ENCODE measurements at regions not wholly inside any gene's neighbourhood (a gene's known extent, or its start where the extent isn't known, plus 50 kb on each side); places are given as distances from the start of the nearest gene placed in this dataset.

DNA sequence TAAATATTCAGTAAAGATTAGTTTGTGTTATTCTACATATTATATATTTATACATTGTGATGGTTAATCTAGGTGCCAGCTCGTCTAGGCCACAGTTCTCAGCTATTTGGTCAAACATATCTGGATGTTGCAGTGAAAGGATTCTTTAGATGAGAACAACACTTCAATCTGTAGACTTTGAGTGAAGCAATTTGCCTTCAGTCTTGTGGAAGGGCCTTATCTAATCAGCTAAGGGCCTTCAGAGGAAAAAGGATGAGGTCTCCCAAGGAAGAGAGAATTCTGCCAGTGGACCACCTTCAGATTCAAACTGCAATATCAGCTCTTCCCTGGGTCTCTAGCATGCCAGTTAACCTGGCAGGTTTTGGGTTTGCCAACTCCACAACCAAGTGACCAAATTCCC lies 112.0 kb downstream of the SH3TC2 start:
- H3K27ac ChIP-seq (ENCODE audit: extremely low read depth, low read depth, low read length) = no peak overlapping the region
- DNase-seq (ENCODE audit: extremely low read depth in 1 of 4, low spot score in 3 of 4) (no peak), FAIRE-seq (no peak), ATAC-seq (no peak)
- H3K4me3 ChIP-seq = no peak overlapping the region
- H3K9me3 ChIP-seq (replicated peaks; ENCODE audit: control insufficient read depth, insufficient read depth, low read depth, low read length) = no peaks in the 10 kb centered on the region
- no peak overlapping the region for H2AFZ ChIP-seq (ENCODE audit: low read depth, low read length)
- H3K27me3 ChIP-seq (ENCODE audit: control insufficient read depth in 2 of 2, insufficient read depth in 2 of 2, low read length in 2 of 2) = no peaks in the 10 kb centered on the region; a peak in 1 of 5 replicates
- H3K9me1 ChIP-seq (ENCODE audit: control insufficient read depth, insufficient read depth, low read length) = no peaks in the 10 kb centered on the region
- no peak for TF ChIP-seq KDM2B (CRISPR knock-in tag; IDR thresholded peaks at IDR 0.05)
- no peak for TF ChIP-seq POLR2H (tag; IDR thresholded peaks at IDR 0.05; ENCODE audit: low read depth)
- TF ChIP-seq BRCA1 (IDR thresholded peaks at IDR 0.05) = no peak
- TF ChIP-seq BRCA1 (CRISPR knock-in tag; IDR thresholded peaks at IDR 0.05) = no peak
- TF ChIP-seq, protein P1, sequence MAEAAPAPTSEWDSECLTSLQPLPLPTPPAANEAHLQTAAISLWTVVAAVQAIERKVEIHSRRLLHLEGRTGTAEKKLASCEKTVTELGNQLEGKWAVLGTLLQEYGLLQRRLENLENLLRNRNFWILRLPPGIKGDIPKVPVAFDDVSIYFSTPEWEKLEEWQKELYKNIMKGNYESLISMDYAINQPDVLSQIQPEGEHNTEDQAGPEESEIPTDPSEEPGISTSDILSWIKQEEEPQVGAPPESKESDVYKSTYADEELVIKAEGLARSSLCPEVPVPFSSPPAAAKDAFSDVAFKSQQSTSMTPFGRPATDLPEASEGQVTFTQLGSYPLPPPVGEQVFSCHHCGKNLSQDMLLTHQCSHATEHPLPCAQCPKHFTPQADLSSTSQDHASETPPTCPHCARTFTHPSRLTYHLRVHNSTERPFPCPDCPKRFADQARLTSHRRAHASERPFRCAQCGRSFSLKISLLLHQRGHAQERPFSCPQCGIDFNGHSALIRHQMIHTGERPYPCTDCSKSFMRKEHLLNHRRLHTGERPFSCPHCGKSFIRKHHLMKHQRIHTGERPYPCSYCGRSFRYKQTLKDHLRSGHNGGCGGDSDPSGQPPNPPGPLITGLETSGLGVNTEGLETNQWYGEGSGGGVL (CRISPR knock-in tag; IDR thresholded peaks at IDR 0.05) = no peak
- TF ChIP-seq MAFF (IDR thresholded peaks at IDR 0.05; ENCODE audit: low read length) = no peak
- TF ChIP-seq, protein P2, sequence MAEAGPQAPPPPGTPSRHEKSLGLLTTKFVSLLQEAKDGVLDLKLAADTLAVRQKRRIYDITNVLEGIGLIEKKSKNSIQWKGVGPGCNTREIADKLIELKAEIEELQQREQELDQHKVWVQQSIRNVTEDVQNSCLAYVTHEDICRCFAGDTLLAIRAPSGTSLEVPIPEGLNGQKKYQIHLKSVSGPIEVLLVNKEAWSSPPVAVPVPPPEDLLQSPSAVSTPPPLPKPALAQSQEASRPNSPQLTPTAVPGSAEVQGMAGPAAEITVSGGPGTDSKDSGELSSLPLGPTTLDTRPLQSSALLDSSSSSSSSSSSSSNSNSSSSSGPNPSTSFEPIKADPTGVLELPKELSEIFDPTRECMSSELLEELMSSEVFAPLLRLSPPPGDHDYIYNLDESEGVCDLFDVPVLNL (CRISPR knock-in tag; IDR thresholded peaks at IDR 0.05; ENCODE audit: low read depth) = no peak
- no peak for TF ChIP-seq SRF (CRISPR knock-in tag; IDR thresholded peaks at IDR 0.05)
- no peak for TF ChIP-seq ETV6 (IDR thresholded peaks at IDR 0.05; ENCODE audit: borderline replicate concordance in 1 of 2, low read depth in 2 of 2, low read length in 1 of 2)
- TF ChIP-seq ETV6 (CRISPR knock-in tag; IDR thresholded peaks at IDR 0.05; ENCODE audit: borderline replicate concordance) = no peak
- TF ChIP-seq SREBF1 (IDR thresholded peaks at IDR 0.05; ENCODE audit: borderline replicate concordance, low read depth, low read length) = no peak
- TF ChIP-seq ZNF668 (CRISPR knock-in tag; IDR thresholded peaks at IDR 0.05) = no peak
- TF ChIP-seq HLTF (IDR thresholded peaks at IDR 0.05) = no peak
- no peak for TF ChIP-seq ADNP (tag; IDR thresholded peaks at IDR 0.05)
- H4K20me1 ChIP-seq (replicated peaks; ENCODE audit: control insufficient read depth, insufficient read depth, low read length) = no peaks in the 10 kb centered on the region; the same call in 1 of the 2 replicates
- H3K79me2 ChIP-seq (ENCODE audit: control insufficient read depth, insufficient read depth, low read length) = no peaks in the 10 kb centered on the region
- H3K4me1 ChIP-seq (replicated peaks in 1 of 2; ENCODE audit: control insufficient read depth in 2 of 2, insufficient read depth in 2 of 2, low read length in 2 of 2) = no peaks in the 10 kb centered on the region
- ChIA-PET POLR2A (no interaction called here), CTCF (ENCODE audit: low intra/inter-chr PET ratio) (no interaction called here)
- no TSS peak for BruUV-seq (replicated peaks)
- intact Hi-C loops (cut with micrococcal nuclease) (loop anchor here (10.0 kb wide), 1 partner anchor 314 kb away; no protein-coding TSS in a partner anchor), in situ Hi-C loops (cut with MboI) (no loop called here)
- H3K4me2 ChIP-seq (ENCODE audit: insufficient read depth, low read length) = no peak overlapping the region
- no peak overlapping the region for H3K9ac ChIP-seq (ENCODE audit: insufficient read depth in 1 of 2, low read depth in 2 of 2, low read length in 2 of 2)
- 0% methylated on average over 1 of the region's 1 CpG for WGBS (ENCODE audit: insufficient coverage, low coverage, missing lambda C conversion rate)
- H3K36me3 ChIP-seq (ENCODE audit: control insufficient read depth, insufficient read depth, low read length) = no peaks in the 10 kb centered on the region
